ENCODE measurements at regions not wholly inside any gene's neighbourhood (a gene's known extent, or its start where the extent isn't known, plus 50 kb on each side); places are given as distances from the start of the nearest gene placed in this dataset.

- DNase-seq (ENCODE audit: low read depth), result no peak
- no peak overlapping the region for H3K4me3 ChIP-seq (ENCODE audit: control insufficient read depth, low read depth, low read length)
- TF ChIP-seq CTCF (conservative IDR thresholded peaks at IDR 0.05; ENCODE audit: control insufficient read depth, insufficient read depth, low read depth, low read length), result no peak
Measured at GRCh38 chr11:89660234-89660633, 49.9 kb upstream of the TRIM77 start.

Measured in fibroblast of mammary gland (primary cell).